ENCODE measurements at regions not wholly inside any gene's neighbourhood (a gene's known extent, or its start where the extent isn't known, plus 50 kb on each side); places are given as distances from the start of the nearest gene placed in this dataset.

DNA sequence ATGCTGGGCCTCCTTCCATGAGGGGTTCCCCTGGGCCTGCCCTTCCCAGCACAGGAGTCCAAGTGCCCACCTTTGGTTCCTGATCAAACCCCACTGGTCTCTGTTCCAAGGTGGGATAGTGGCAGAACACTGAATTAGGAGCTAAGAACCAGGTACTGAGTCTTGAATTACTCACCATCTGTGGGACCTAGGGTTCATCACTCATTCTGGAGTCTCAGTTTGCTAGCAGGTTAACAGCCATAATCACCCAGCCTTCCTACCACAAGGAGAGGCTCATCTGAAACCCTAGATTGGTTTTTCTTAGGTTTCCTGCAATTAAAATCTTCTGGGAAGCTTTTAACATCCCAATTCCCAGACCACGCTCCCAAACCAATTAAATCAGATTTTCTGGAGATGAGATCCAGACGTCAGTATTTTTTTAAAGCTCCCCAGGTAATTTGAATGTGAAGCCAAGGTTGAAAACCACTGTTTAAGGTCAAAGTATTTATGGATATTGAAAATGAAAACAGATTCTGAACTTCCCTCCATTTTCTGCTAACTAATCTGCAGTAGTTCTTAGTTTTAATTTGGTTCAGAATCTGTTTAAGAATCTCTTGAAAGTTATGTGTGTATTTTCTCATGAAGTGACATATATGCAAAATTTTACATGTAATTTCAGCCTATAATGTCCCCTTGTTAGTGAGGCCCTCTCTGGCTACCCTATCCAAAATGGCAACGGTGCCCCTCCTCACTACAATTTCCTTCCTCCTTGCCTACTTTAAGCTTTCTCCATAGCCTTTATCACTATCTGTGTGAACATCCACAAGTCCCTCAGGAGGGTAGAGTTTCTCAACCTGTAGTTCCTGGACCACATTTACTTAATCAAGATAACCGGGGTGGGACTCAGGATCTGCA lies 166.5 kb upstream of the CXCR4 start:
- TF ChIP-seq POLR2A (IDR thresholded peaks at IDR 0.05), result no peak
- TF ChIP-seq, protein P1, sequence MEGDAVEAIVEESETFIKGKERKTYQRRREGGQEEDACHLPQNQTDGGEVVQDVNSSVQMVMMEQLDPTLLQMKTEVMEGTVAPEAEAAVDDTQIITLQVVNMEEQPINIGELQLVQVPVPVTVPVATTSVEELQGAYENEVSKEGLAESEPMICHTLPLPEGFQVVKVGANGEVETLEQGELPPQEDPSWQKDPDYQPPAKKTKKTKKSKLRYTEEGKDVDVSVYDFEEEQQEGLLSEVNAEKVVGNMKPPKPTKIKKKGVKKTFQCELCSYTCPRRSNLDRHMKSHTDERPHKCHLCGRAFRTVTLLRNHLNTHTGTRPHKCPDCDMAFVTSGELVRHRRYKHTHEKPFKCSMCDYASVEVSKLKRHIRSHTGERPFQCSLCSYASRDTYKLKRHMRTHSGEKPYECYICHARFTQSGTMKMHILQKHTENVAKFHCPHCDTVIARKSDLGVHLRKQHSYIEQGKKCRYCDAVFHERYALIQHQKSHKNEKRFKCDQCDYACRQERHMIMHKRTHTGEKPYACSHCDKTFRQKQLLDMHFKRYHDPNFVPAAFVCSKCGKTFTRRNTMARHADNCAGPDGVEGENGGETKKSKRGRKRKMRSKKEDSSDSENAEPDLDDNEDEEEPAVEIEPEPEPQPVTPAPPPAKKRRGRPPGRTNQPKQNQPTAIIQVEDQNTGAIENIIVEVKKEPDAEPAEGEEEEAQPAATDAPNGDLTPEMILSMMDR (IDR thresholded peaks at IDR 0.05), result no peak
